DND-41 (cell line): ENCODE measurements at regions not wholly inside any gene's neighbourhood (a gene's known extent, or its start where the extent isn't known, plus 50 kb on each side); places are given as distances from the start of the nearest gene placed in this dataset.

ENCODE experiments used
- ATAC-seq: fragments of 200-7000 bp; cut with Tn5 transposase; 3 replicates; pipeline ENCODE4 v1.9.1; 2021; ENCODE audit warnings: low read depth; ENCODE audit not compliant: insufficient read depth
- DNase-seq: peaks from one replicate; pipeline ENCODE4 v3.0.0-alpha.2; 2020
- H2AFZ ChIP-seq: 2 replicates; pipeline ENCODE4 v1.6.0; 2012; ENCODE audit warnings: low read depth, low read length
- H3K27ac ChIP-seq: 2 replicates; pipeline ENCODE4 v1.5.1; 2012; ENCODE audit warnings: low read length, inconsistent platforms
- H3K27me3 ChIP-seq: fragments of 200-600 bp; sonication (generic); 2 replicates; pipeline ENCODE4 v1.6.0; 2012; ENCODE audit warnings: low read length, mild to moderate bottlenecking, inconsistent platforms; ENCODE audit not compliant: insufficient read depth, poor library complexity
- H3K36me3 ChIP-seq: 2 replicates; pipeline ENCODE4 v1.5.1; 2012; ENCODE audit warnings: low read length, inconsistent platforms; ENCODE audit not compliant: insufficient read depth
- H3K4me1 ChIP-seq: 2 replicates; pipeline ENCODE4 v1.5.1; 2012; ENCODE audit warnings: mild to moderate bottlenecking, low read length; ENCODE audit not compliant: insufficient read depth
- H3K4me2 ChIP-seq: 2 replicates; pipeline ENCODE4 v1.6.0; 2012; ENCODE audit warnings: mild to moderate bottlenecking, moderate library complexity, low read length, inconsistent platforms; ENCODE audit not compliant: insufficient read depth
- H3K4me3 ChIP-seq, 2 experiments: fragments of 200-600 bp in 1 of 2; shearing (Covaris generic) in 1 of 2; 2 replicates each; pipeline ENCODE4 v1.5.1; 2012 to 2016; ENCODE audit warnings: inconsistent platforms in 2 of 2, low read length in 2 of 2, mild to moderate bottlenecking in 2 of 2, low read depth in 1 of 2, moderate library complexity in 1 of 2
- H3K79me2 ChIP-seq: 2 replicates; pipeline ENCODE4 v1.6.0; 2012; ENCODE audit warnings: low read length, inconsistent platforms; ENCODE audit not compliant: insufficient read depth
- H3K9ac ChIP-seq: 2 replicates; pipeline ENCODE4 v1.6.0; 2012; ENCODE audit warnings: low read depth, mild to moderate bottlenecking, inconsistent platforms, low read length, moderate library complexity
- H3K9me3 ChIP-seq: 2 replicates; pipeline ENCODE4 v1.5.1; 2012; ENCODE audit warnings: low read length, moderate library complexity, mild to moderate bottlenecking, inconsistent platforms; ENCODE audit not compliant: insufficient read depth, severe bottlenecking
- H4K20me1 ChIP-seq: 2 replicates; pipeline ENCODE4 v1.6.0; 2012; ENCODE audit warnings: low read length; ENCODE audit not compliant: insufficient read depth
- EZH2 ChIP-seq: IDR thresholded peaks from 3 replicates; pipeline ENCODE4 v1.6.1; 2012; ENCODE audit warnings: borderline replicate concordance, low read depth, mild to moderate bottlenecking, moderate library complexity, low read length, inconsistent platforms; ENCODE audit not compliant: severe bottlenecking
- TF ChIP-seq, protein P1 (sequence below): IDR thresholded peaks from 2 replicates; pipeline ENCODE4 v1.5.1; 2012; ENCODE audit warnings: borderline replicate concordance, low read length, moderate library complexity, mild to moderate bottlenecking; ENCODE audit not compliant: poor library complexity, severe bottlenecking; ENCODE audit errors: extremely low read depth

GRCh38 chr1:115186711-115187265 is 97.5 kb upstream of the TSPAN2 start:
- no peak overlapping the region for H2AFZ ChIP-seq
- no peak overlapping the region for H3K4me3 ChIP-seq
- TF ChIP-seq EZH2 = no peak
- TF ChIP-seq, protein P1, sequence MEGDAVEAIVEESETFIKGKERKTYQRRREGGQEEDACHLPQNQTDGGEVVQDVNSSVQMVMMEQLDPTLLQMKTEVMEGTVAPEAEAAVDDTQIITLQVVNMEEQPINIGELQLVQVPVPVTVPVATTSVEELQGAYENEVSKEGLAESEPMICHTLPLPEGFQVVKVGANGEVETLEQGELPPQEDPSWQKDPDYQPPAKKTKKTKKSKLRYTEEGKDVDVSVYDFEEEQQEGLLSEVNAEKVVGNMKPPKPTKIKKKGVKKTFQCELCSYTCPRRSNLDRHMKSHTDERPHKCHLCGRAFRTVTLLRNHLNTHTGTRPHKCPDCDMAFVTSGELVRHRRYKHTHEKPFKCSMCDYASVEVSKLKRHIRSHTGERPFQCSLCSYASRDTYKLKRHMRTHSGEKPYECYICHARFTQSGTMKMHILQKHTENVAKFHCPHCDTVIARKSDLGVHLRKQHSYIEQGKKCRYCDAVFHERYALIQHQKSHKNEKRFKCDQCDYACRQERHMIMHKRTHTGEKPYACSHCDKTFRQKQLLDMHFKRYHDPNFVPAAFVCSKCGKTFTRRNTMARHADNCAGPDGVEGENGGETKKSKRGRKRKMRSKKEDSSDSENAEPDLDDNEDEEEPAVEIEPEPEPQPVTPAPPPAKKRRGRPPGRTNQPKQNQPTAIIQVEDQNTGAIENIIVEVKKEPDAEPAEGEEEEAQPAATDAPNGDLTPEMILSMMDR = no peak
- peaks cover 6% of the 10 kb centered on the region for H3K27me3 ChIP-seq
- no peak for DNase-seq
- H3K9ac ChIP-seq = no peak overlapping the region
- ATAC-seq = no peak
- H3K4me1 ChIP-seq = no peaks in the 10 kb centered on the region
- H3K9me3 ChIP-seq = no peaks in the 10 kb centered on the region
- H3K79me2 ChIP-seq = no peaks in the 10 kb centered on the region
- H3K36me3 ChIP-seq = no peaks in the 10 kb centered on the region
- no peaks in the 10 kb centered on the region for H4K20me1 ChIP-seq
- H3K27ac ChIP-seq = no peak overlapping the region
- no peak overlapping the region for H3K4me2 ChIP-seq

- Histone ChIP-seq H3K4me2 (no peak overlapping the region), H3K9me3 (no peaks in the 10 kb centered on the region), H3K4me3 (no peak overlapping the region), H3K27ac (no peak overlapping the region), H3K9ac (no peak overlapping the region), H3K79me2 (no peaks in the 10 kb centered on the region), H3K4me1 (no peaks in the 10 kb centered on the region), H2AFZ (no peak overlapping the region), H3K27me3 (peaks cover 6% of the 10 kb centered on the region), H4K20me1 (no peaks in the 10 kb centered on the region), H3K36me3 (no peaks in the 10 kb centered on the region)
- DNase-seq (no peak), ATAC-seq (no peak)
- TF ChIP-seq, protein P1 = no peak
- no peak for TF ChIP-seq EZH2
Measured at GRCh38 chr1:115185336-115185735, 96.0 kb upstream of the TSPAN2 start.

DNA sequence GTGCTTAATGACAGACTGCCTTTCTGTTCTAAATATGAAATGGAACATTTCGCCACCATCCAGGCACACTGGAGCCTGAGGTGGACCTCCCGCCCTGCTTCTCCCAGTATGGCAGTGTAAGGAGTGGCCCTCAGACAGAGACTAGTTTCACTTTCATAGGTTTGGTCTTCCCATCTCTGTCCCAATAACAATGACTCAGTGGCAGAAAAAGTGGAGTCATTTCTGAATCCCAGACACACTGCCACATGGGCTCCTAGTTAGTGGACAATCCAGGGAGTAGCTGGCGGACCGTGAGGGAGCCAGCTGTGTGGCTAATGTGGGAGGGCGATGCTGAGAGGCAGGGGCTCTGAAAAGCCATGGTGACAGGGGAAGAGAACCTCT is 95.6 kb upstream of the TSPAN2 start:
- Histone ChIP-seq H3K4me3 (no peak overlapping the region), H3K9ac (no peak overlapping the region), H3K27ac (no peak overlapping the region), H2AFZ (no peak overlapping the region), H3K4me2 (no peak overlapping the region), H3K36me3 (no peaks in the 10 kb centered on the region), H3K27me3 (peaks cover 2% of the 10 kb centered on the region), H3K4me1 (no peaks in the 10 kb centered on the region), H3K79me2 (no peaks in the 10 kb centered on the region), H4K20me1 (no peaks in the 10 kb centered on the region), H3K9me3 (no peaks in the 10 kb centered on the region)
- ATAC-seq (no peak), DNase-seq (no peak)
- TF ChIP-seq, protein P1 = no peak
- TF ChIP-seq EZH2 = no peak
